ENCODE measurements at regions not wholly inside any gene's neighbourhood (a gene's known extent, or its start where the extent isn't known, plus 50 kb on each side); places are given as distances from the start of the nearest gene placed in this dataset.

- no peaks in the 10 kb centered on the region for H4K20me1 ChIP-seq (ENCODE audit: insufficient read depth, low read length)
- H3K27me3 ChIP-seq (replicated peaks; ENCODE audit: insufficient read depth, low read length) = no peaks in the 10 kb centered on the region
- no peak overlapping the region for H3K9ac ChIP-seq (ENCODE audit: low read length)
- no peaks in the 10 kb centered on the region for H3K79me2 ChIP-seq (ENCODE audit: low read length)
- no peak overlapping the region for H3K4me3 ChIP-seq (ENCODE audit: low read length)
- TF ChIP-seq CTCF (IDR thresholded peaks at IDR 0.05; ENCODE audit: low read length) (no peak), EZH2phosphoT487 (IDR thresholded peaks at IDR 0.05; ENCODE audit: low read length) (no peak), EZH2 (optimal IDR thresholded peaks at IDR 0.05; ENCODE audit: low read depth, low read length) (no peak)
- H3K4me1 ChIP-seq (ENCODE audit: low read length) = no peaks in the 10 kb centered on the region
- H3K9me2 ChIP-seq (replicated peaks; ENCODE audit: insufficient read depth, low read length) = no peaks in the 10 kb centered on the region
- DNase-seq = no peak
- no peaks in the 10 kb centered on the region for H3K9me3 ChIP-seq (replicated peaks; ENCODE audit: insufficient read depth, low read length)
- H3F3A ChIP-seq (ENCODE audit: insufficient read depth, low read length) = no peaks in the 10 kb centered on the region
- no peaks in the 10 kb centered on the region for H3K36me3 ChIP-seq (replicated peaks; ENCODE audit: insufficient read depth, low read length)
- no peak overlapping the region for H3K27ac ChIP-seq (ENCODE audit: low read length)
- no peak overlapping the region for H3K4me2 ChIP-seq (ENCODE audit: low read depth, low read length)
- H2AFZ ChIP-seq (ENCODE audit: low read length) = no peak overlapping the region
Measured at GRCh38 chr2:2623939-2624338, 292.9 kb upstream of the MYT1L start.

- no peak for TF ChIP-seq EZH2phosphoT487 (IDR thresholded peaks at IDR 0.05; ENCODE audit: low read length)
- no peak for TF ChIP-seq EZH2 (optimal IDR thresholded peaks at IDR 0.05; ENCODE audit: low read depth, low read length)
- no peak for TF ChIP-seq CTCF (IDR thresholded peaks at IDR 0.05; ENCODE audit: low read length)
- Histone ChIP-seq H3K79me2 (ENCODE audit: low read length) (no peaks in the 10 kb centered on the region), H3K4me3 (ENCODE audit: low read length) (no peak overlapping the region), H3K9ac (ENCODE audit: low read length) (no peak overlapping the region), H3F3A (ENCODE audit: insufficient read depth, low read length) (no peaks in the 10 kb centered on the region), H3K27ac (ENCODE audit: low read length) (no peak overlapping the region), H3K9me2 (replicated peaks; ENCODE audit: insufficient read depth, low read length) (no peaks in the 10 kb centered on the region), H3K4me2 (ENCODE audit: low read depth, low read length) (no peak overlapping the region), H3K27me3 (replicated peaks; ENCODE audit: insufficient read depth, low read length) (no peaks in the 10 kb centered on the region), H3K36me3 (replicated peaks; ENCODE audit: insufficient read depth, low read length) (no peaks in the 10 kb centered on the region), H4K20me1 (ENCODE audit: insufficient read depth, low read length) (no peaks in the 10 kb centered on the region), H3K4me1 (ENCODE audit: low read length) (no peaks in the 10 kb centered on the region), H2AFZ (ENCODE audit: low read length) (no peak overlapping the region), H3K9me3 (replicated peaks; ENCODE audit: insufficient read depth, low read length) (no peaks in the 10 kb centered on the region)
- DNase-seq = no peak
Measured at GRCh38 chr2:2621855-2622254, 290.8 kb upstream of the MYT1L start.

DNA sequence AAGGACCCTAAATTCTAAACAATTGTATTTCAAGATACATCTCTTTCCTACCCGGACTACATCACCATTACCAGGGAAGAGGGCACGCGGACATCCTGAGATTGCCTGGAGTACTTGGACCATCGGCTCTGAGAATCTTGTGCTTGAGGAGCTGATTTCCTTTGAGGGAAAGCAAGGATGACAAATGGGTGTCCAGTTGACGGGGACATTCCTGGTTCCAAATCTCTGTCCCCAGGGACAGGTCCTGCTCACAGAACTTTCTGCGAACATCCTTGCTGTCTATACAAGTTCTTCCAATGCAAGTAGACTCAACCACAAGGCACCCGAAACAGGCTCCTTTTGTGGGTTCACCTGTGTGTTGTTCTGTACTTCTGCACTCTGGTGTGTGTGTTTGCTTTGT, 289.5 kb upstream of the MYT1L start:
- H3K27me3 ChIP-seq (replicated peaks; ENCODE audit: insufficient read depth, low read length) = no peaks in the 10 kb centered on the region
- H3F3A ChIP-seq (ENCODE audit: insufficient read depth, low read length) = no peaks in the 10 kb centered on the region
- no peak overlapping the region for H3K4me3 ChIP-seq (ENCODE audit: low read length)
- no peak overlapping the region for H3K4me2 ChIP-seq (ENCODE audit: low read depth, low read length)
- H3K79me2 ChIP-seq (ENCODE audit: low read length) = no peaks in the 10 kb centered on the region
- H3K9ac ChIP-seq (ENCODE audit: low read length) = no peak overlapping the region
- no peaks in the 10 kb centered on the region for H3K9me3 ChIP-seq (replicated peaks; ENCODE audit: insufficient read depth, low read length)
- no peaks in the 10 kb centered on the region for H3K36me3 ChIP-seq (replicated peaks; ENCODE audit: insufficient read depth, low read length)
- H3K9me2 ChIP-seq (replicated peaks; ENCODE audit: insufficient read depth, low read length) = no peaks in the 10 kb centered on the region
- DNase-seq = no peak
- no peaks in the 10 kb centered on the region for H4K20me1 ChIP-seq (ENCODE audit: insufficient read depth, low read length)
- no peak for TF ChIP-seq EZH2 (optimal IDR thresholded peaks at IDR 0.05; ENCODE audit: low read depth, low read length)
- TF ChIP-seq EZH2phosphoT487 (IDR thresholded peaks at IDR 0.05; ENCODE audit: low read length) = no peak
- no peak for TF ChIP-seq CTCF (IDR thresholded peaks at IDR 0.05; ENCODE audit: low read length)
- no peaks in the 10 kb centered on the region for H3K4me1 ChIP-seq (ENCODE audit: low read length)
- no peak overlapping the region for H3K27ac ChIP-seq (ENCODE audit: low read length)
- no peak overlapping the region for H2AFZ ChIP-seq (ENCODE audit: low read length)

All from MM.1S (cell line).